ENCODE measurements at regions not wholly inside any gene's neighbourhood (a gene's known extent, or its start where the extent isn't known, plus 50 kb on each side); places are given as distances from the start of the nearest gene placed in this dataset.

DNA sequence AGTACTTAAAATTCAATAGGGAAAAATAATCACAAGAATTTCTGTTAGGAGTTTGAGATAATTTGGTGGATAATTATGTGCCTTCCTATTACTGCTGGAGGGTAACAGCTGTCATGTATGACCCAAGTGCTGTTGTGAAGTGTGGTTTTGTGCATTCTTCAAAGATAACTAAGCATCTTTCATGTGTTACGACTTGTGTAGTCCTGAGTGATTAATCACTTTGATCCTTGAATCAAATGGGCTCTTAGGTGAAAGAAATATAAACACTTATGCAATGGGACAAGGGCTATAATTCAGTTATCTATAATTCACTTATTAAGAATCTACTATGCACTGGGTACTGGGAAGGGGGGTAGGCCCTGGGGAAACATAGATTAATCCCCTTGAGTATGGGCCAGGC is 89.0 kb downstream of the CH25H start:
- CTCF ChIA-PET: no interaction called here
- no CpG with 5 or more reads among the region's 1 CpG for WGBS (ENCODE audit: insufficient coverage)
- no peaks in the 10 kb centered on the region for H3K27me3 ChIP-seq (replicated peaks in 2 of 5; ENCODE audit: control insufficient read depth in 4 of 5, insufficient read depth in 5 of 5, low read length in 4 of 5)
- POLR2A ChIA-PET: no interaction called here
- no peak for DNase-seq
- no peaks in the 10 kb centered on the region for H3K36me3 ChIP-seq (ENCODE audit: control insufficient read depth in 4 of 4, insufficient read depth in 4 of 4, low read length in 3 of 4)
- no peak overlapping the region for H3K4me3 ChIP-seq (ENCODE audit: control insufficient read depth in 1 of 7, extremely low read depth in 1 of 7, insufficient read depth in 4 of 7, low read depth in 2 of 7, low read length in 6 of 7)
- peaks cover 0 to 6% (median 1%) of the 10 kb centered on the region in 4 experiments for H3K4me1 ChIP-seq (ENCODE audit: control extremely low read depth in 1 of 4, control insufficient read depth in 4 of 4, insufficient read depth in 4 of 4, low read length in 3 of 4)
- no peaks in the 10 kb centered on the region for H3K9me3 ChIP-seq (ENCODE audit: control extremely low read depth in 1 of 5, control insufficient read depth in 4 of 5, insufficient read depth in 2 of 5, low read depth in 1 of 5, low read length in 4 of 5)
- H3K27ac ChIP-seq (ENCODE audit: insufficient read depth in 1 of 2, low read depth in 1 of 2, low read length in 2 of 2, poor library complexity in 1 of 2, severe bottlenecking in 2 of 2): no peak overlapping the region

DNA sequence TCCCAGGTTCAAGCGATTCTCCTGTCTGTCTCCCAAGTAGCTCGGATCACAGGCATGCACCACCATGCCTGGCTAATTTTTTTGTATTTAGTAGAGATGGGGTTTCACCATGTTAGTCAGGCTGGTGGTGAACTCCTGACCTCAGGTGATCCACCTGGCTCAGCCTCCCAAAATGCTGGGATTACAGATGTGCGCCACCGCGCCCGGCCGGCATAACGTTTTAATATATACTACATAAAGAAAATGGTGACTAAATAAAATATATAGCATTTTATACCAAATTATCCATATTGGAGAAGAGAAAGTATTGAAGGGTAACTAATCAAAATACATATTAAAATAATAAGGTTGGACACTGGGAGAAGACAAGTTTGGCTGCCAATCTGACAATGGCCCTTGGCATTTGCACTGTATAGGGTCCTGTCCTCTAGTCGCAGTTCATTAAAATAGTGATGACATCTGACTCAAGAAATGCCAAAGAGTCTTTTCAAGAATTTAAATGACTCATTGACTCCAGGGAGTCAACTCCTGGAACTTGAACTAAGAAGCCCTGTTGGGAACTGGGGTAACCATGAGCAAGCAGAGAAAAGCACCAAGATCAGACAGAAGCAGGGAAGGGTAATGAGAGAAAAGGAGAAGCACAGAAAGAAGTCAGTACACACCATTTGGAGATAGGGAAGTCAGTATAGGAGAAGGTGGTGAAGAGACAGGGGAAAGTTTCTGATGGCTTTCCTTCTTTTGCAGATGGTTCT is 91.1 kb downstream of the CH25H start:
- POLR2A ChIA-PET: no interaction called here
- H3K27ac ChIP-seq (ENCODE audit: insufficient read depth in 1 of 2, low read depth in 1 of 2, low read length in 2 of 2, poor library complexity in 1 of 2, severe bottlenecking in 2 of 2): no peak overlapping the region

DNA sequence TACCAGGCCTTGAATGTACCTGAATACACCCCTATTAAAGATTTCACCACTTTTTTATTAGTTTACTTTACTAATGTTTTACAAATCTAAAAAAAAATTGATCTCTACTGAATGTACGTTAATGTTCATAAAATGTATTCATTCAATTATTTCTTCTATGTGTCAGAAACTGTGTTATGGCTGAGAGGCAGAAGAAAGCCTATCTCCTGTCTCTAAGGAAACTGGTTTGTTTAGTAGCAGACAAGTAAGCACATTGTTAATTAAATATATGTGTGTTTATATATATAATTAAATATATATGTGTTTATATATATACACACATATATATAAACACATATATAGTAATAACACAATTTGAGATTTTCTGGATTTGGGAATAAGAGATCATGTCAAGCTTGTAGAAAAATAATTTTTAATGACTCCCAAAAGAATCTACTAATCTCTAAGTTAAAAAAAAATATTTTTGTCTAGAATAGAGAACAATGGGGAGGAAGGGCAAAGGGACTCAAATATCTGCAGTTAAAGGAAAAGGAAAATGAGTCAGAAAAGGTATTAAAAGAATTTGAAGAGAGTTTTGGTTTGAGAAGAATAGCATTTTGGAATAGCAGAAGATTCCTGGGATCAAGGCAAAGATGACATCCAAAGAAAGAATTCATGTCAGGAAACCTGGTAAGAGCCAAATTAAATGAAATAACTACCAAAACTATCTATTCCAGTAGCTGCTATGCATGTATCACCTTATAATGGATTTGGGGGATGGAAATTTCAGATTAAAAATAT is 92.1 kb downstream of the CH25H start:
- H3K27ac ChIP-seq (ENCODE audit: insufficient read depth in 1 of 2, low read depth in 1 of 2, low read length in 2 of 2, poor library complexity in 1 of 2, severe bottlenecking in 2 of 2): no peak overlapping the region
- no peak overlapping the region for H3K4me3 ChIP-seq (ENCODE audit: control insufficient read depth in 1 of 7, extremely low read depth in 1 of 7, insufficient read depth in 4 of 7, low read depth in 2 of 7, low read length in 6 of 7)
- H3K36me3 ChIP-seq (ENCODE audit: control insufficient read depth in 4 of 4, insufficient read depth in 4 of 4, low read length in 3 of 4): no peaks in the 10 kb centered on the region
- H3K9me3 ChIP-seq (ENCODE audit: control extremely low read depth in 1 of 5, control insufficient read depth in 4 of 5, insufficient read depth in 2 of 5, low read depth in 1 of 5, low read length in 4 of 5): no peaks in the 10 kb centered on the region
- no peaks in the 10 kb centered on the region for H3K27me3 ChIP-seq (replicated peaks in 2 of 5; ENCODE audit: control insufficient read depth in 4 of 5, insufficient read depth in 5 of 5, low read length in 4 of 5)
- peaks cover 2 to 9% (median 6%) of the 10 kb centered on the region in 4 experiments for H3K4me1 ChIP-seq (ENCODE audit: control extremely low read depth in 1 of 4, control insufficient read depth in 4 of 4, insufficient read depth in 4 of 4, low read length in 3 of 4)
- DNase-seq: no peak
- CTCF ChIA-PET: interaction anchor here (0.6 kb wide), 1 partner anchor 14 kb away, joined by 3 read pairs; no protein-coding TSS in a partner anchor
- POLR2A ChIA-PET: no interaction called here
- no CpG with 5 or more reads among the region's 1 CpG for WGBS (ENCODE audit: insufficient coverage)

More for the DNA sequence above, 91.1 kb downstream of the CH25H start:
- no peaks in the 10 kb centered on the region for H3K36me3 ChIP-seq (ENCODE audit: control insufficient read depth in 4 of 4, insufficient read depth in 4 of 4, low read length in 3 of 4)
- 100% methylated on average over 1 of the region's 9 CpGs for WGBS (ENCODE audit: insufficient coverage)
- no peaks in the 10 kb centered on the region for H3K27me3 ChIP-seq (replicated peaks in 2 of 5; ENCODE audit: control insufficient read depth in 4 of 5, insufficient read depth in 5 of 5, low read length in 4 of 5)
- H3K4me3 ChIP-seq (ENCODE audit: control insufficient read depth in 1 of 7, extremely low read depth in 1 of 7, insufficient read depth in 4 of 7, low read depth in 2 of 7, low read length in 6 of 7): no peak overlapping the region
- CTCF ChIA-PET: no interaction called here
- peaks cover 0 to 3% (median 2%) of the 10 kb centered on the region in 4 experiments for H3K4me1 ChIP-seq (ENCODE audit: control extremely low read depth in 1 of 4, control insufficient read depth in 4 of 4, insufficient read depth in 4 of 4, low read length in 3 of 4)
- peak in 2 of 3 donors; percentile 75 to 78 for DNase-seq
- H3K9me3 ChIP-seq (ENCODE audit: control extremely low read depth in 1 of 5, control insufficient read depth in 4 of 5, insufficient read depth in 2 of 5, low read depth in 1 of 5, low read length in 4 of 5): no peaks in the 10 kb centered on the region

DNA sequence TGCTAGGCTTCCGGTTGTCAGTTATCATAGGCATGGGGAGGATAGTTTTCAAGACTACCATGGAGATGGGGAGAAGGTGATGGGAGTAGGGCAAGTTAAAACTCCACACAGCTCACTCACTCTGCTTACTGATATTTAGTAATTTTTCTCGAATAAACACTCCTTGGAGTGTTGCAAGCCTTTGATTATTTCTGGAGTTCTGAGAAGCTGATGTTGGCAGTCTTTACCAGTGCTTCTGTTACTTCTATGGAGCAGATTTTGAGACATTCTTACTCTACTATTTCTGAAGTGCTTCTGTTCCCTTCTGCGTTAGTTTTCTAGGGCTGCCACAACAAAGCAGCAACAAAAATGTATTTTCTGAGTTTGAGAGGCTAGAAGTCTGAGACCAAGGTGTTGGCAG is 104.4 kb downstream of the CH25H start:
- no peaks in the 10 kb centered on the region for H3K36me3 ChIP-seq (ENCODE audit: control insufficient read depth in 4 of 4, insufficient read depth in 4 of 4, low read length in 3 of 4)
- DNase-seq: no peak
- no peak overlapping the region for H3K4me3 ChIP-seq (ENCODE audit: control insufficient read depth in 1 of 7, extremely low read depth in 1 of 7, insufficient read depth in 4 of 7, low read depth in 2 of 7, low read length in 6 of 7)
- H3K27me3 ChIP-seq (replicated peaks in 2 of 5; ENCODE audit: control insufficient read depth in 4 of 5, insufficient read depth in 5 of 5, low read length in 4 of 5): no peaks in the 10 kb centered on the region
- POLR2A ChIA-PET: no interaction called here
- CTCF ChIA-PET: no interaction called here
- H3K4me1 ChIP-seq (ENCODE audit: control extremely low read depth in 1 of 4, control insufficient read depth in 4 of 4, insufficient read depth in 4 of 4, low read length in 3 of 4): no peaks in the 10 kb centered on the region
- 100% methylated on average over 2 of the region's 3 CpGs for WGBS (ENCODE audit: insufficient coverage)
- H3K27ac ChIP-seq (ENCODE audit: insufficient read depth in 1 of 2, low read depth in 1 of 2, low read length in 2 of 2, poor library complexity in 1 of 2, severe bottlenecking in 2 of 2): no peak overlapping the region
- H3K9me3 ChIP-seq (ENCODE audit: control extremely low read depth in 1 of 5, control insufficient read depth in 4 of 5, insufficient read depth in 2 of 5, low read depth in 1 of 5, low read length in 4 of 5): peaks cover 0 to 4% (median 0%) of the 10 kb centered on the region in 5 experiments

DNA sequence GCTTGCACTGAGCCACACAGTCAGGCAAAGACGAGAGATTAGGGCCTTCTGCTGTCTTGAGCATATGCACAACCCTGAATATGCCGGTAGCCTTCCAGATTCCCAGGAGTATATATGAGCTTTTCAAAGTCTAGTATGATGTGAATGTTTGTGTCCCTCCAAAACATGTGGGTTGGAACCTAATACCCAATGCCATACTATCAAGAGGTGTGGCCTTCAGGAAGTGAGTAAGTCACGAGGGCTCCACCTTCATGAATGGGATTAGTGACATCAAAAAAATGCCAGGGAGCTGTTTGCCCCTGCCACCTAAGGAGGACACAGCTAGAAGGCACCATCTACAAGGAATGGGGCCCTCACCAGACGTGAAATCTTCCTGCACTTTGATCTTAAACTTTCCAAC is 105.2 kb downstream of the CH25H start:
- ChIA-PET CTCF (no interaction called here), POLR2A (no interaction called here)
- Histone ChIP-seq H3K4me1 (ENCODE audit: control extremely low read depth in 1 of 4, control insufficient read depth in 4 of 4, insufficient read depth in 4 of 4, low read length in 3 of 4) (no peaks in the 10 kb centered on the region), H3K4me3 (ENCODE audit: control insufficient read depth in 1 of 7, extremely low read depth in 1 of 7, insufficient read depth in 4 of 7, low read depth in 2 of 7, low read length in 6 of 7) (no peak overlapping the region), H3K9me3 (ENCODE audit: control extremely low read depth in 1 of 5, control insufficient read depth in 4 of 5, insufficient read depth in 2 of 5, low read depth in 1 of 5, low read length in 4 of 5) (no peaks in the 10 kb centered on the region), H3K27ac (ENCODE audit: insufficient read depth in 1 of 2, low read depth in 1 of 2, low read length in 2 of 2, poor library complexity in 1 of 2, severe bottlenecking in 2 of 2) (no peak overlapping the region), H3K27me3 (replicated peaks in 2 of 5; ENCODE audit: control insufficient read depth in 4 of 5, insufficient read depth in 5 of 5, low read length in 4 of 5) (no peaks in the 10 kb centered on the region), H3K36me3 (ENCODE audit: control insufficient read depth in 4 of 4, insufficient read depth in 4 of 4, low read length in 3 of 4) (no peaks in the 10 kb centered on the region)
- 93% methylated on average over 2 of the region's 4 CpGs for WGBS (ENCODE audit: insufficient coverage)
- no peak for DNase-seq

DNA sequence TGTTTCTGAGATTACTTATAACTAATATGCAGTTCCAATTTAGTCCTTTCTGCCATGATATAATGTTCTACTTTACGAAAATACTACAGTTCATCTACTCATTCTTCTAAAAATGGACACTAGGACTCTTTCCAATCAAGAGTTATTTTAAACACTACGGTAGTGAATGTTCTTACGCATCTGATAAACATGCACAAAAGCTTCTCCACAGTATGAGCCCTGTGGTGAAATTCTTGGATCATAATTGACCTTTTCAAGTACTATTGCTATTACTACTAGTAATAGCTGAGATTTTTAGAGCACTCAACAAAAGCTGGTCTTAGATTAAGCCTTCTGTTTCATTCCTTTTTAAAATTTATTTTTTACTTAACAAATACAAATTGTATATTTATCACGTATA is 106.4 kb downstream of the CH25H start:
- Histone ChIP-seq H3K4me1 (ENCODE audit: control extremely low read depth in 1 of 4, control insufficient read depth in 4 of 4, insufficient read depth in 4 of 4, low read length in 3 of 4) (no peaks in the 10 kb centered on the region), H3K9me3 (ENCODE audit: control extremely low read depth in 1 of 5, control insufficient read depth in 4 of 5, insufficient read depth in 2 of 5, low read depth in 1 of 5, low read length in 4 of 5) (no peaks in the 10 kb centered on the region), H3K4me3 (ENCODE audit: control insufficient read depth in 1 of 7, extremely low read depth in 1 of 7, insufficient read depth in 4 of 7, low read depth in 2 of 7, low read length in 6 of 7) (no peak overlapping the region), H3K27me3 (replicated peaks in 2 of 5; ENCODE audit: control insufficient read depth in 4 of 5, insufficient read depth in 5 of 5, low read length in 4 of 5) (no peaks in the 10 kb centered on the region), H3K27ac (ENCODE audit: insufficient read depth in 1 of 2, low read depth in 1 of 2, low read length in 2 of 2, poor library complexity in 1 of 2, severe bottlenecking in 2 of 2) (no peak overlapping the region), H3K36me3 (ENCODE audit: control insufficient read depth in 4 of 4, insufficient read depth in 4 of 4, low read length in 3 of 4) (no peaks in the 10 kb centered on the region)
- CTCF ChIA-PET: interaction anchor here (0.7 kb wide), 1 partner anchor 102 kb away, joined by 3 read pairs; no protein-coding TSS in a partner anchor
- POLR2A ChIA-PET: no interaction called here
- no peak for DNase-seq
- 83% methylated on average over 1 of the region's 4 CpGs for WGBS (ENCODE audit: insufficient coverage)

DNA sequence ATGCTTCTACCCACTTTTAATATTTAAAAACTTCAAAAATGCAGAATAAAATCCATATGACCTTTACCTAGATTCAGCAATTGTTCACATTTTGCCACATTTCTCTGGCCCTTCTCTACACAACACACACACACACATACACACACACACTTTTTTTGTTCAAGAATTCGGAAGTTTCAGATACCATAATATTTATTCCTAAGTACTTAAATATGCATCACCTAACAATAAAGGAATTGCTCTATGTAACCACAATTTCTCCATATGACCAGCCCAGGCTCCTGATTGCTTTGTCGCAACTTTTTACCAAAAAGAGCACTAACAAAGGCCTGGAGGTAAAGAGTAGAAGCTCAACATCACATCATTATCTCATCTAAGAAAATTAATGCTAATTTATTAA is 106.6 kb downstream of the FAS start:
- ChIA-PET POLR2A (no interaction called here), CTCF (no interaction called here)
- H3K36me3 ChIP-seq (ENCODE audit: control insufficient read depth in 4 of 4, insufficient read depth in 4 of 4, low read length in 3 of 4): no peaks in the 10 kb centered on the region
- H3K4me3 ChIP-seq (ENCODE audit: control insufficient read depth in 1 of 7, extremely low read depth in 1 of 7, insufficient read depth in 4 of 7, low read depth in 2 of 7, low read length in 6 of 7): no peak overlapping the region
- H3K27me3 ChIP-seq (replicated peaks in 2 of 5; ENCODE audit: control insufficient read depth in 4 of 5, insufficient read depth in 5 of 5, low read length in 4 of 5): no peaks in the 10 kb centered on the region
- peaks cover 0 to 4% (median 0%) of the 10 kb centered on the region in 4 experiments for H3K4me1 ChIP-seq (ENCODE audit: control extremely low read depth in 1 of 4, control insufficient read depth in 4 of 4, insufficient read depth in 4 of 4, low read length in 3 of 4)
- DNase-seq: no peak
- H3K27ac ChIP-seq (ENCODE audit: insufficient read depth in 1 of 2, low read depth in 1 of 2, low read length in 2 of 2, poor library complexity in 1 of 2, severe bottlenecking in 2 of 2): no peak overlapping the region
- no CpG with 5 or more reads among the region's 2 CpGs for WGBS (ENCODE audit: insufficient coverage)
- H3K9me3 ChIP-seq (ENCODE audit: control extremely low read depth in 1 of 5, control insufficient read depth in 4 of 5, insufficient read depth in 2 of 5, low read depth in 1 of 5, low read length in 4 of 5): no peaks in the 10 kb centered on the region

All from common myeloid progenitor, CD34-positive (primary cell).